Astrocyte (in vitro differentiated cells and primary cell): ENCODE measurements at regions not wholly inside any gene's neighbourhood (a gene's known extent, or its start where the extent isn't known, plus 50 kb on each side); places are given as distances from the start of the nearest gene placed in this dataset.

Experiments used
- CTCF ChIP-seq: IDR thresholded peaks from 2 replicates; pipeline ENCODE4 v1.5.1; 2011; ENCODE audit warnings: low read depth, mild to moderate bottlenecking, inconsistent platforms, low read length, moderate library complexity; ENCODE audit not compliant: insufficient read depth
- EZH2 ChIP-seq: IDR thresholded peaks from 2 replicates; pipeline ENCODE4 v1.6.1; 2012; ENCODE audit warnings: mild to moderate bottlenecking, low read length, inconsistent platforms; ENCODE audit not compliant: insufficient read depth

GRCh38 chrX:34868633-34869032 is 74.0 kb upstream of the FAM47B start:
- TF ChIP-seq CTCF (no peak), EZH2 (no peak)
